NCI-H128 (cell line): ENCODE measurements at regions not wholly inside any gene's neighbourhood (a gene's known extent, or its start where the extent isn't known, plus 50 kb on each side); places are given as distances from the start of the nearest gene placed in this dataset.

Source experiments
- DNase-seq: peaks from one replicate; lab custom pipeline; 2025; ENCODE audit not compliant: unreplicated experiment; lab: John Stamatoyannopoulos, UW

- DNase-seq: no peak
Observed at GRCh38 chr2:71876542-71877451, 270.9 kb downstream of the CYP26B1 start.

DNA sequence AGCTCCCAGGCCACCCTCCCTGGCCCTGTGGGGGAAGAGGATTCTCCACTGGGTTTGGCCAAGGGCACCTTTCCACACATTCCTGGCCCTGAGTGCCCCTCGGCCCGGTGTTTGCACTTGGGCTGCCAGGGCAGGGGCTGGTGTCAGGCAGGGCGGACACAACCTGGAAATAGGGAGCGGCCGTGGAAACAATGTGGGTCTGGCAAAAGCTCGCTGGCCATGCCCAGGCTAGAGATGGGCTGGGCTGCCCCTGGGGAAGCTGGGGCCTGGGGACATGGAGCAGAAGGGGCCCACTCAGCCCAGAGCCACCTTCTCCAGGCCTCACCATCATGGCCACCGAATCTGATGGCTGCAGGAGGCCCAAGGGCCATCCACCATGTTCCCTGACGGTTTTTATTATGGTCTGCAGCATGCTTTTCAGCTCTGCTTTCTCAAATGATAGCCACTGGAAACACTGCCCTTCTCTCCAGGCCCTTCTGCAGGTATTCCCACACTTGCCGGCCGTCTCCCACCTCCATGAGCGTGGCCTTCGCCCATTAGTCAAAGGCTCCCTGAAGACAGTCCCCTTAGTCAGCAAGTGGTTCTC lies 275.1 kb downstream of the CYP26B1 start:
- no peak for DNase-seq

GRCh38 chr2:71865391-71865965 lies 282.2 kb downstream of the CYP26B1 start:
- DNase-seq: no peak

DNA sequence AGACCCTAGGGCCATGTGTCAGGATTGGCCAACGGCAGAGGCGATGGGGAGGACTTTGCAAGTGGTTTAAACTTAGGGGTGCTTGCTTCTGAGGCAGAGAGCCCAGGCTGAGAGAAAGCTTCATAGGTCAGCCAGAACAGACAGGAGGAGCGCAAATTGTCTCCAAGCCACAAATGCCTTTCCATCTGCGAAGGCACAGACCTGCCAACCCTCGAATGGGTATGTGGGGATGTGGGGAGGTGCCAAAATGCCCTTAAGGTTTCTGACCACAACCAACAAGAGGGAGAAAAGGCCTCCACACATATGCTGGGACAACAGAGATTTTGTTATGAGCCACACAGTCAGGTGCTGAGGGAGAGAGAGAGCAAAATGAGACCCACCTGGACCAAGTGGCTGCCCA lies 283.6 kb downstream of the CYP26B1 start:
- no peak for DNase-seq

DNA sequence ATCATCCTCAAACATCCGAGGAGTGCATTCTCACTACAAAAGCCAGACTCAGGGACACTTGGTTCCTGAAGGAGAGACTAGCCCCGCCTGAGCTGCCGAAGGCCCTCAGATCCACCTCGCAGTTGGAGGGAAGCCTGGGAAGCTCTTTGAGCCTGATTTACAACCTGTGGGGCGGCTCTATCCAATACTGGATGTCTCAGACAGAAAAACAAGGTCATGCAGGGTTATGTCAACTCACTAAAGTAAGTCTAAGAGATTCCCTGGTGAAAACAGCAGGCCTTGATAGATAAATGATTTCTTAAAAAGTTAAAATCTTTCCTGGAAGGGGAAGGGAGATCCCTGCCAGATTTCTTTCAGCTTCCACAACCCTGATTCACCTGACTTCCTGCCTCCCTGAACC lies 284.3 kb downstream of the CYP26B1 start:
- no peak for DNase-seq

DNA sequence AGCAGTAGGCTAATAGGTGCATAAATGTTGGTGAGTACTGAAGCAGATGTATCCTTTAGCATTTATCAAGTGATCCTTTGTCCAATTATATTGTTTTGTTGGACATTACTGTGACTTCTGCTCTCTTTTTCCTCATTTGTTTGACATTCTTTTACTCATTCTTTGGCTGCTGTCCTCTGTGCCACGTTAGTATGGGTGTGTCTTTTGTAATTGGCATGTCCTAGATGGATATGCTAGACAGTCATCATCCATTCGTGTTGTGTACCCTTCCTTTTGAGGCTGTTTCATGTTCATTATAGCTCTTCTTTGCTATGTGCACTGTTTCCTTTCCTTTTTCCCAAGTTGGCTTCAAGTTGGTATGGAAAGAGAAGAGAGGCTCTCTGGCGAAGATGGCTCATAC lies 284.7 kb downstream of the CYP26B1 start:
- DNase-seq: no peak

DNA sequence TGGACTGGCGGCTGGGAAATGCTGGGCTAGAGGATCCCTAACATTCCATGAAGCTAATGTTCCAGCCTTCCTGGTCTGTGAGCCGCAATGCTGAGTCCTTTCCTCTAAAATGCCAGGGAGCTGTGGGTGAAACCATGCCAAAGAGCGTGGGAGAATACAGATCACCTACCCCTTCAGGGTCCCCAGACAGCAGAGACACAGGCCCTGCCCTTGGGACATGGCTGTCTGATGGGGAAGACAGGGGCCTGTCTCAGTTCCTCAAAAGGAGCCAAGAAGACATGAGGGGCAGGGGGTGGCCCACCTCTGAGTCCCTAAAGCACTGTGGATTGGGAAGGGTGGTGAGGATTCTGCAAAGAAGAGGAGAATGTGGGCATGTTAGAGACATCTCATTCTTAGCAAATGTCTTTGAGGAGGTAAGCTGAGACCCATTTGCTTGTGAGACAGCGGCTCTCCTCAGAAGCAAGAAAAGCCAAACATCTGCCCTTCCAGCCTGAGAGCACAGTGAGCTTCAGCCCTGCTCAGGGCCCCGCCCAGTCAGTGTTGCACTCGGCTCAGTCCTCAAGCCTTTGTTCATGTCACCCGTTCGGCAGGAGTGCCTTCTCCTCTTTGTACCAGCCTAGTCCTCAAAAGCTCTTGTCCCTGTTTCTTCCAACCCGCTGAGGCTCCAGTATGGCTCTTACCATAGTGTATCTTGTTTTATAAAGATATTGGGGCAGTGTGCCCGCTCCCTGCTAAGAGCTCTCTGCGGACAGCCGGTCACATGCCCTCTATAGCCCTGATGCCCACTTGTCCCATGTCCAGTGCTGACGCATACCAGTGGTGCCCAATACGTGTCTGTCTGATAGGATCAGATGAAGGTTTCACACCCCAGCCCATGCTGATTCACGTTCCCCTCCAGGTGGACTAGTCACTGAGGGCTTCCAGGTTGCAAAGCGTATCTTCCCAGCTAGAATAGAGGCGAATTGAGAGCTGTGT lies 286.2 kb downstream of the CYP26B1 start:
- no peak for DNase-seq

GRCh38 chr2:71860381-71860926 lies 287.2 kb downstream of the CYP26B1 start:
- no peak for DNase-seq

- DNase-seq: no peak
Observed at GRCh38 chr2:71859211-71859847, 288.3 kb downstream of the CYP26B1 start.

DNA sequence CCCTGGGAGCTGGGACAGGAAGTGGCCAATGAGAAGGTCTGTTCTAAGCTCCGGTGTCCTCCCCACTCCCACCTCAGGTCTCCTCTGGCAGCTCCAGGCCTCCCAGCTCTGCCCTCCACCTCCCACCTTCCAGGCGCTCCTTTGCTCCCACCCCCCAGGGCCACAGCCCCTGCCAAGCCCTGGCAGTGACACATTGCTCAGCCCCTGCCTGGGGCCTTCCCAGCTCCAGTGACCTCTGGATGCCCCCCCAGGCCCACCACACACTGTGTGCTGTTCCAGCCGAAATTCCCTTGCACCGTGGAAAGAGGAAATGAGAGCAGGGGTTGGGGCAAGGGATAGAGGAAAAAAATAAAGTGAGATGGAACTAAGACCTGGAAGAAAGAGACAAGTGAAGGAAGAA lies 289.6 kb downstream of the CYP26B1 start:
- no peak for DNase-seq

DNA sequence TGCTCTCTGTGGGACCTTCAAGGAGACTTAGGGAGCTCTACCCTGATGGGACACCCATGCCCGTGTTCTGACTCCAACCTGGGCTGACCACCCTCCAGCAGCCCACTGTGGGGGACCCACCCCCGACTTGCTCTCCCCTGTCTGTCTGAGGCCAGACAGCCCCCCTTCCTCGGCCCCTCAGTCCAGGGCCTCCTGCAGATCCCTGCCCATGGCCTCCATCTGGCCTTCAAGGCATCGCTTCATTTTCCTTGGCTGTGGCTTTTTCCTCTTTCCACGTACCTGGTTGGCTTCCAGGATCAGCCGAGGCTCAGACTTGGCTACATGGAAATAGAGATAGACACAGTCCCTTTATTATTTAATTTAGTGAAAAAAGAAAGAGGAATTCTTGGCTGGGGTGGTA lies 290.0 kb downstream of the CYP26B1 start:
- no peak for DNase-seq

- no peak for DNase-seq
Observed at GRCh38 chr2:71856773-71857525, 290.7 kb downstream of the CYP26B1 start.

DNA sequence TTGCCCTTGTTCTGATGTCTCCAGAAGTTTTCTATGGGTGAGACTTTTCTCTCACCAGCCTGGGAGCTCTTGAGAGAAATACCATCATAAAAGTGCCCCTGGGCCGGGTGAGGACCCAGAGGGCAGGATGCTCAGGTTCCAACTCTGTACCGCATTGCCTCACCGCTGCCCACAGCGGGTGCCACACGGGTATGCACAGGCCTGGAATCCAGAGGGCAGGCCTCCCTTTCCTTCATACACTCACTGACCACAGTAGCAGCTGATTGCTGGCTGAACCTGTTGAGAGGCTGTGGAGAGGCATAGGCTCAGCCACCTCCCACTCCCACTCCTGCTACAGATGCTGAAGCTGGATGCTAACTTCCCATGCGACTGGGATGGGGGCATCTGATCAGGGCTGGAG lies 293.8 kb downstream of the CYP26B1 start:
- DNase-seq: no peak

GRCh38 chr2:71852141-71852711 lies 295.4 kb downstream of the CYP26B1 start:
- DNase-seq: no peak

DNA sequence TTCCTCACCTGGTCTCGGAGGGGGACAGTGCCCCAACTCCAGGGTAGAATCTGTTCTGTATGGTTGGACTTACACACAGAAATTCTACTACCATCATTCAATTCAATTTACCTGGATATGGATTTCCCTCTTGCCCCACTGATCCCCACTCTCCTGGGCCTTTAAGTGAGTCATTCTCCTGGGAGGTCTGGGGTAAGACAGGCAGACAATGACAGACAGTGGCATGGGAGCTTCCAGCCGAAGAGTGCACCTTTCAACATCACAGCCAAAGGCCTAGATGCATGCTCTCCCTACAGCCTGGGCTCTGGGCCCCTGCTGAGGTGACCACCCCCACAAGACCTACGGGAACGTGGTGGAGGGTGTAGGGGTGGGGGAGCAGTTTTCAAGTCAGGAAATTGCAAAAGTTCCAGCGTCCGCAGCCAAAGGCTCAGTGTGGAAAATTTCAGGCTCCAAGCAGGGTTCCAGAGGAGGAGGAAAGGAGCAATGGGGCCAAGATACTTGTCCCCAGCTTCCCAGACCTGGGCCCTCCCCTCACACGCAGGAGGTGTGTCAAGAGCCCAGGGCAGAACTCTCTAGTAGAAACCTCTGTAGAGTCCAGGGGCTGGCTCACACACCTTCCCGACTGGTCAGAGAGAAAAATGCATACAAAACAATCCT lies 296.4 kb downstream of the CYP26B1 start:
- no peak for DNase-seq

DNA sequence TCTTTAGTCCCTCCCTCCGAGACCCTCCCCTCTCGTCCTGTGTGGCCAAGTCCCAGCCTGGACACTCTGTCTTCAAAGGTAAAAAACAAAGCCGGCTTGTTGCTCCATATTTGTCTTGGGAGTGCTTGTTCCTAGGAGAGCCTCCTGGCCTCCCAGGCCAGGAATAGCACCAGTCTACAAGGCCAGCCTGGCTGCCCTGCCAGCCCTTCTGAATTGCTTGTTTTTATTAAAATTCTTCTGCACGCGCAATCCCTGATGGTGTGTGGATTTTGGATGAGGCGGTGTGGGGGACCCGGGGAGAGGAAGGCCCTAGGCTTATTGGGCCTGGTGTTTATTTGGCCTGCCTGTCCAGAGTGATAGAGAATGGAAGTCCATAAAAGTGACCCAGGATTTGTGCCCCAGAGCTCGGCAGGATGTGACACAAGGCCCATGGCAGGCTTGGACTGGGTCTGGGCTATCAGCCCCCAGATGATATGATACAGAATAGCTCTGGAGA lies 297.3 kb downstream of the CYP26B1 start:
- no peak for DNase-seq

DNA sequence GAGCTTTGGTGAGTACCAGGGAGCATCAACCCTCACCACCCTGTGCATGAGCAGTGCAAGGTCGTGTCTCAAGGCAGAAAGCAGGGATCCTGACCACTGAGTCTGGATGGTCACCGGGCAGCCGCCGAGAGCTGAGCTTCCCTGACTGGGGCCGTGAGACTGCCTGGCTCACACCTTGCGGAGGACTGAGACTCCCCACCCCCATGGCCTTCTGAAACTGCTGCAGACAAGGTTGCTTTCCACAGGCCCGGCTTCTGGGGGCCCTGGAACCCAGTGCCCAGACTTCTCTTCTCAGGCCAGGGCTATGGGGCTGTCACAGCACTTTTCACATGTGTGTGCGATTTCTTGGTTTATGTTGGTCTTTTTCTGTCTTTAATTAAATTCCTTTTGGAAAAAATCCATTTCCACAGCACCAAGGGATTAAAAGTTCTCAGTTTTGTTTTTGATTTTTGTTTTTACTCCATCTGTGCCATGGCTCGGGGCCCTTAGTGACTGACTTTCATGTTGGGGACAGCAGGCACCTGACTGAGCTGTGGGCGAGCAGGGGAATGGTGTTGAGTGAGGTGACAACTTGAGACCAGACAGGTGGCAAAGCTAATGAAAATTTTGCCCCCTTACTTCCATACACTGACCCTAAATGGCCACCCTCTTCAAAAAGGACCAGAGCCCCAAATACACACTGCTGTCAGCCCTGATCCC lies 297.9 kb downstream of the CYP26B1 start:
- no peak for DNase-seq

DNA sequence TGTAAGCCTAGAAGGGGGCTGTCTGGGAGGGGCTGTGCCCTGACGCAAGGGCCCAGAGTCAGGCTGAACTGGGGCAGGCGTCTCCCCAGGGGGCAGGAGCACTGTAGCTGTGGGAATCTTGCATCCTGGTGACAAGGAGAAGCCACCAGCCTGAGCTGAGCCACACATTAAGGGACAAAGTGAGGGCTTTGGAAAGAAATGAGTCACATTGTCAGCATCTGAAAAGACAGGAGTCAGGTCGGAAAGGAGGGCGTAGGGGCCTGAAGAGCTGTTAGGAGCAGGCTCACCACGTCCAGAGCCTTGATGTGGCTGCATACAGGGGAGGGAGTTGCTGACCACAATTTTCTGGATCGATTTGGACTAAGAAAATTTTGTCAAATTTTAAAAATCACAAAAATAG lies 298.6 kb downstream of the CYP26B1 start:
- no peak for DNase-seq
